ENCODE measurements at regions not wholly inside any gene's neighbourhood (a gene's known extent, or its start where the extent isn't known, plus 50 kb on each side); places are given as distances from the start of the nearest gene placed in this dataset.
"Not testable (repeated sequence)": the region's sequence is repeated elsewhere in the genome, so short reads cannot be mapped to it uniquely, and the experiment has no call there.

DNA sequence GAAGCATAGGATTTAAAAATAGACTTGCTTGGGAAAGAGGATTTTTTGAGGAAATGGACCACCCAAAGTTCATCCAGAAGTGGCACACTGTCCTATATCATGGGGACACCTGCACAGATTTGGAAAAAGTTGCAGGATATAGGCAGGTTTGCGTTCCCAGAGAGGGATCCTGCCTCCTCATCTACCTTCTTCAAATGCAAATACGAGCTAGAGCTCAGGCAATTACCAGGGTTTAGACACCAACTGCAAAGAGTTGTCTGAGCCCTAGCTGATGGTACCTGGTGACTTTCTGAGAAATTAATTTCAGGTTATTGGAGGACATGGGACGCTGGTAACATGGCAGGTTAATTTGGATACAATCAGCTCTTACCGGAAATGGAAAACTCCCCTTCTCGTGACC, 423.7 kb upstream of the MTPN start:
- DNase-seq = no peak

DNA sequence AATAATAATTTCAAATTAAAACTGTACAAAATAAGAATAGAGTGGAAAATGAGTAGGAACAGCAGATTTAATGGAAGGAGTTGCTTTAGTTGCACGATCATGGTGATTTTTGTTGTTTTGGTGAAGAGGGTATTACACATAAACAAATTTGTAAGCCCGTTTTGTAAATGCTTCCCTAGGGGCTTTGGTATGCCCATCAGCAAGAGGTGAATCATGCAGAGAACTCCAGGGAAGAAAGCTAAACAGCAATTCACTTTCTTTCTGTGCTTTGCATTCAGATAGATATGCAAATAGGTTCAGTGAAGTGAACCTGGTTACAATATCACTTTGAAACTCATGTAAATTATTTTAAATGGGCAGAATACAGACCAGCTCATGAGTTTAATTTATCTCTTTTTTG, 422.2 kb upstream of the MTPN start:
- DNase-seq = no peak

DNA sequence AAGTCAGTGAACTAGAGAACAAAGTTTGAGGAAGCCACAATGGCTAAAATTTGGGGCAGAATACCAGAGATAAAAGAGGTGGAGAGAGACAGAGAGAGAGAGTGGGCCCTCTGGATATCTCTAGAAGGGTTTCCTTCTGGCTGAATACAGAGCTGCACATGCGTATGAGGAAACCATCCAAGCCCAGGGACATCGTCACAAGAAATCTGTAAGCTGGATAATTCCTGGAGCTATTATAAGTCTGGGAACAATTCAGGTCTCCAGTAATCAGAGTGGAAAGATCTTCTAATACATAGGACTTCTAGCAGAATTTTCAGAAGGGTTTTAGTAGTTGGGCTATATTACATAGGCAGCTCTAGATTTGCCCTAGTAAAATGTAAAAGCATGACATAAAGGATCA, 415.7 kb upstream of the MTPN start:
- no peak for DNase-seq

DNA sequence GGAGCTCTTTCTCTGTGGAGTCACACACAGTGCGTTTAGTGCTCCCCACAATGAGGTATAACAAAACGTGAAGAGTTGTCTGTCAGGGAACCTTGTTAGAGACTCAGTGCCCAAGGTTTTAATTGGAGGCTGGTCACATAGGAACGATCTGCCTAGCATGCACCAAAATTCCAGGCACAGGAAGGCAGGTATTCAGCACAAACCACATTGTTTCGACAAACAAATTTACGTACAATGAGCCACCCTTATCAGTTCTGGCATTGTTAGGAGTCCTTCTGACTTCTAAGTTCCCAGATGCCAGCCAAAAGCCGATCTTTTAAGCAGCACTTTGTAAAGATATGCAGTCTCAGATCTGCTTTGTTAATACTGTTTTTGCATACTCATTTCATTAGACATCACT, 414.2 kb upstream of the MTPN start:
- no peak for DNase-seq

DNA sequence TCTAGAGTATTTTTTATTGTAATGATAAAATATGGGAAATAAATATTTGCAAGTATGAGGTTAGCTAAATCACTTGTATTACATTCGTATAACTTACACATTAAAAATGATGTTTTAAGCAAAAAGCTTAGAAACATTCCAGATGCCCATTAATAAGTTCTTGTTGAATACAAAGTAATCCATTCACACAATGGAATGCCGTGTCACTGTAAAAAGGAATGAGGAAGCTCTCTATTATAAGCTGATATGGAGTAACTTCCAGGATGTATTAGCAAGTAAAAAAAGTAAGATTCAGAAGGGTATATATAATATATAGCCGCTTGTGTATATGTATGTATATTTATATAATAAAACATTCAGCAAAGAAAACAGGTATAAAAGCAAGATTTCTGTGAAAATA, 412.8 kb upstream of the MTPN start:
- DNase-seq = no peak

DNA sequence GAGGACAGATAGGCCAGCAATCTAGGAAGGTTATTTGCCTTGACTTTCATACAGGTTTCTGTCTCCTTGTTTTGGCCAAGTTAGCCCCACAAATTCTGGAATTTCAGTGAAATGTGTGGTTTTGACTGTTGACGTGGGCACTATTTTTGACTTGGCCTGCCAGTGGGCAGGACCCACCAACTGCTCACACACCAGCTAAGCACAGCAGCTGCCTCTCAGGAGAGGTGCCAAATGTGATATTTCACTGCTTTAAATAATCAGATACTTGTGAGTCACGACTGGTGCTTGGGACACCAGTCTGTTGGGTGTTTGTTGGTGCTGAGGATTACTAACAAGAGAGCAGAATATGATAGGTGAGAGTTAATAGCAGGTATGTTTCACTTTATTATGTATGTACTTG, 409.7 kb upstream of the MTPN start:
- no peak for DNase-seq

DNA sequence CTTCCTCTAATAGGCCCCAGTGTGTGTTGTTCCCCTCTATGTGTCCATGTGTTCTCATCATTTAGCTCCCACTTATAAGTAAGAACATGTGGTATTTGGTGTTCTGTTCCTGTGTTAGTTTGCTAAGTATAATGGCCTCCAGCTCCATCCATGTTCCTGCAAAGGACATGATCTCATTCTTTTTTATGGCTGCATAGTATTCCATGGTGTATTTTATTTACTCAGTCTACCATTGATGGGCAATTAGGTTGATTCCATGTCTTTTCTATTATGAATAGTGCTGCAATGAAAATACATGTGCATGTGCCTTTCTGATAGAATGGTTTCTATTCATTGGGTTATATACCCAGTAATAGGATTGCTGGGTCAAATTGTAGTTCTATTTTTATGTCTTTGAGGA, 394.2 kb upstream of the MTPN start:
- not testable (repeated sequence) for DNase-seq

DNA sequence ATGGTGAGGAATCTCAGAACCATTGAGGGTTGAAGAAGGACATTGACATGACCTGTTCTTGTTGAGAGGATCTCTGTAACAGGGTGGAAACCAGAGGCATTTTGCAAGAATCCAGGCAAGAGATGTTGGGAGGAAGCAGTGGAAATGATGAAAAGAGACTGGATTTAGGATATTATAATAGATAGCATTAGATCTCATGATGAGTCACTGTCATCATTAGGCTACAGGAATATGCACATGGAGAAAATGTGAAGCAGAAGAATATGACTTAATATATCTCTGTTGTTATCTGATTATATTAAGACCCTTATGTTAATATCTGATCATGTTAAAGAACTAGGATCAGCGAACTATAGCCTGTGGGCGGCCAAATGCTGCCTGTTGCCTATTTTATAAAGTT, 393.0 kb upstream of the MTPN start:
- no peak for DNase-seq

DNA sequence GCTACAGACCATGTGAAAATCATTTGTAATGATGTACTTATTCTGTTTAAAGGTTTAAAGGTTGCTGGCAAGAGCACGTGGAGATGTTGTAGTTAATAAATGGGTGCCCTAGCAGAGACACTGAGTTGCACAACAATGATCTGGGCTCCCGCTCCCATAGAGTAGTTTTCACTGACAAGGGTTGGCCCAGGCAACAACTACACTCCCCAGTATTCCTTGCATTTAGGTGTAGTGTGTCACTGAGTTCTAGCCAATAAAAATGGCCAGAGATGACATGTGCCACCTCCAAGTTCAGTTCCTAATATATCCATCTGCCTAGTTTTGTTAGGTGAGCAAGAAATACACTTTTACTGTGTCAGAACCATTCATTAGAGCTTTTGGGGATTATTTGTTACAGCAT, 392.1 kb upstream of the MTPN start:
- DNase-seq = no peak

DNA sequence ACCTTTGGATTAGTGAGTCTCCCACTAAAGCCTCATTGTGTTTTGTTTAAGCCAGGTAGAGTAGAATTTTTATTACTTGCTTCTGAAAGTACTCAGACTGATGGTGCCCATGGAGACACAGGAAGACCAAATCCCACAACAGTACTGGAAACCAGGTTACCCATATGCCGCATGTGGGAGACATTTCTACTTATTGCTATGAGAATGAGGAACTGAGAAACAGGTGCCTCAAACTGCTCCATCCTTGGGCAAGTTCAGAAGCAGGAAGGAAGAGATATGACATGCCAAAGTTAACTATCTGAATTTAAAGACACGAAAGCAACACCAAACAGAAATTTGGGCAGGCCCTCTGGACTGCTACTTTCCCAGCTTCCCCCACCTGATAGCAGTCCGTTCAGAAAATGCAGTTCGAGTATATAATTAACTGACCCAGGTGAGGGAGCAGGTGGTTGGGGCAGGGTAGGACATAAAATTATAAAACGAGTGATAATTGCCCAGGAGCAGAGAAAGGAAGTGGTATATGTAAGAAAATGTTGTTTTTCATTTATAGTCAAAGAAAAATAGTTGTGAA, 382.3 kb upstream of the MTPN start:
- DNase-seq = no peak

DNA sequence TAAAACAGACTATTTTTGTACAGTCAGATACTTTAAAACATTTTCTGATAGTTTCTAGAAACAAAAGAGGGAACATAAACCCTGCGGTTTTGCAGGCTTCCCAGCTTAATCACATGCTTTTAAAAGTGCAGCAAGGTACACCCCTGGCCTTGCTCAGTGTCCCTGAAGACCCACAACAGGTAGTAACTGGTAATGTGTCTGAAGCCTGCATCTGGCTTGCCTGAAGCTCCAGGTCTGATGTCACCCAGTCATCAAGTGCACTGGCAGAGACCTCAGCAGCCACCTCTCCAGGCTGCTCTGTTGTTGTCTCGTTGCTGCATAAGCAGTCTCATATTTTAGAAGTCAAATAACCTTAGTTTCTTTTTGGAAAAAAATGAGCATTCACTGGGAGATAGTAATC, 376.1 kb upstream of the MTPN start:
- DNase-seq = no peak

DNA sequence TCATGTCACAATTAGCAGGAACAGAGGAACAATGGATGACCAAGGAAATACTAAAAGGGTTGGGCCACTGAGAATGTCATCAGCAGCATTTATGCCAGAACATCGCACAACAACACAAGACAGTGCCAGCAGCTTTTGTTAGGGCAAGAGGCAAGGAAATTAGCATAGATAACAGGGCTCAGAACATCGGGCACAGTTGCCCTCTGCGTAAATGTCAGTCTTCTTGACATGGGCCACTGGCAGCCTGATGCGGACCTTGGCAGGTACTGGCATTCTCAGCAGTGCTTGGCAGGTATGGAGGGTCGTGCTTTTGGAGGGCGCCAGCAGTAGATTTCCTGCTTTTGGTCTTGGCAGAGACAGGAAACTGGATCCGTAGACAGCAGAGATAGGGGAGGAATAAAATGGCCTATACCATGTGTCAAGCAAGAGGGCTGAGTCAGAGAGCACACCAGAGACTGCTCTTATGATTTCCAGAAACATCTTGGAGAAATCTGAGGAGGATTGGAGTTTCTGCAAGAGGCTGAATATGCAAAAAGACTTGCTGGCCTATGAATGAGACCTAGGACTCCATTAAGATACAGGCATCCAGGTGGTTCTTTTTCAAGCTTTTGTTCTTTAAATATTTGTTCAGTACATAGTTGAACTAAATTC, 371.5 kb upstream of the MTPN start:
- DNase-seq = no peak

DNA sequence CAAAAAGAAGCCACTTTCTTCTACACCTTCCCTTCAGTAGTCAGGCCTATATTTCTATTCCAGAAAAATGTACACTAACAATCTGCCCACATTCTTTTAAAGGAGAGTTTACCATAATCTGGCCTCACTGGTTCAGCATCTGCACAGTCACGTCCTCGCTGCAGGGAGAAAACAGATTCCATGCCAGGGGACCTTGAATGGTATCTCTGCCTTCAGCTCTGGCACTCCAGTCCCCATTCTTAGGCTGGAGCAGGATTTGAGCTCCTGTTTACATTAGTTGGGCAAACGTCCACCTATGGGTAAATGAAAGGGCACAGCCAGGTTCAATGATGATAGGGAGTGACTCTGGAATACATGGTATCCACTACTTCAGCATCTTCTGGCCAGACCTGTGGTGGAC, 371.0 kb upstream of the MTPN start:
- no peak for DNase-seq

DNA sequence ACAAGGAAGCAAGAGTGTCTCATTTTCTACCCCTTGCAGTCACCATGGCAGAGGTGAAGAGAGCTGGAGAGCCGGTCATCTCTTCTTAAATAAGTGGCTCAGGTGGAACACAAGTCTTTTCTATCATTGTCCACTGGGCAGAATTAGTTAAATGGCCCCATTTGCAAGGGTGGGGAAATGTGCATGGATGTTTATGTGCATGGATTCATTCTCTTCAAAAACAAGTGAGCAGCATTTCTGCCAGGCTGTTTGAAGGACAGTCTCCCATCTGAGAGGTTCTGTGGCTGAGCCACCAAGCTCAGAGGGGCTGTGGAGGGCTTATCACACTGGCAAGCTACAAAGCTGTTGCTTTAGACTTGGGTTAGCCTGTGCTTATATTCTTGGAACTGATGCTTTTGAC, 370.3 kb upstream of the MTPN start:
- DNase-seq = no peak

DNA sequence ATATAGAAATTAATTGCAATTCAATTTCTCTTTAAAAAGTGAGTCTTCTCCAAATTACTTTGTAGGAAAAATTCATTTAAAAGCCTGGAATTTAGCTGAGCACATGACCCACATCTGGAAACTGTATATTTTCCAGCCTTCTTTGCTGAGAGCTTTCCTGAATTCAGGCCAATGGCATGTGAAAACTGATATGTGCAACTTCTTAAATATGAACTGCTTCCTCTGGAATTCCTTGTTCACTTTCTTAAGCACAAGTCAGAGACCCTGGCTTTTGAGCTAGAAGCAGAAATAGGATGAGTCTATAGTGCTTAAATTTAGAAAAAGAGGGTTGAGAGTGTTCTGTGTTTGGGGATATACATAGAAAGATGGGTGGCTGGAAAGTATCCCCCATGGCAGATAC, 365.1 kb upstream of the MTPN start:
- no peak for DNase-seq

DNA sequence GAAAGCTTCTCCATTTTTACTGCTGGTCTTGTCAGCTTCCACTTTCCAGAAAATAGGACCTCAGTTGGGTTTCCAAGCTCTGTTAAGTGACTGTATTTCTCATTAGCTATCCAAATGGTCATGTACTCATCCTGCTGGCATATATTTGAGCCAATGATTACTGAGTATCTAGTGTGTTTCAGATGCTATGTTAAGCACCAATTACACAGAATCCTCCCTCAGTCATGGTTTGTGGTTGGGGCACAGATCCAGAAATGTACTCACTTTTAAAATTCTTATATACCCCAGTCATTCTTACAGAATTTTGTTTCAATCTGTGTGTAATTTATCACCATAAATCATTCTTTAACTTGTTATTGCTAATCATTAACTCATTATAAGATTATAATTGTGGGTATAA, 362.3 kb upstream of the MTPN start:
- no peak for DNase-seq

DNA sequence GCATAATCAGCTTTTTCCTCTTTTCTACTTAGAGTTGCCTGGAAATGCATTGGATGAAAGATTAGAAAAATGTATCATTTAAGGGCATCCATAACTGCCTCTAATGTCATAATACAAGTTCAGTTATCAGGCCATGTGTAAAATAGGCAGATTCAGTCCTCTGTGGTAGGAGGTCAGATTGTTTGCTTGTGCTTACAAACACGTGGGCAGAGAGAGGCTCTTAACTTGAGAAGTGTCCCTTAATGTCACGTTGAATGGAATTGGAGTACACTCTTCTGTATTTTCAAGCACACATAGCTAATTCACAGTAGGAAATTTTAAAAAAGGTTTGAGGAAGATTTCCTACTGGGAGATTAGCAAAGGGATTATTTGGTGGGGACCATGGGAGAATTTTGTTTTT, 359.8 kb upstream of the MTPN start:
- no peak for DNase-seq

DNA sequence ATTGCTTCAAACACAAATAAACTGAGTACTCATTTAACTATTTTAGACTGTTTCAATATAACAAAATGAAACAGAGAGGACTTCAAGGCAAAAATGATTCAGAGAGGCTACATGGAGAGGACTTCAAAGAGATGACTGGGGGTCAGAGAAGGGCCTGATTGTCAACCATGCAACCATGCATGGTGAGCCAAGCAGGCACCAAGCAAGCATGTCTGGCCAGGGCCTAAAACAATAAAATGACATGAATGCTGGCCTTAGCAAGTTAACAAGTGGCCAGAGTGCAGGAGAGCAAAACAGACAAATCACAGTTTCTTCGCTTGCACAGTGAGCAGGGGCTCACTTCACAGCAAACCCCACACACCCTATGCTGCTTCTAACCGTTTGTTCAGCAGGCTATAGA, 356.5 kb upstream of the MTPN start:
- no peak for DNase-seq

DNA sequence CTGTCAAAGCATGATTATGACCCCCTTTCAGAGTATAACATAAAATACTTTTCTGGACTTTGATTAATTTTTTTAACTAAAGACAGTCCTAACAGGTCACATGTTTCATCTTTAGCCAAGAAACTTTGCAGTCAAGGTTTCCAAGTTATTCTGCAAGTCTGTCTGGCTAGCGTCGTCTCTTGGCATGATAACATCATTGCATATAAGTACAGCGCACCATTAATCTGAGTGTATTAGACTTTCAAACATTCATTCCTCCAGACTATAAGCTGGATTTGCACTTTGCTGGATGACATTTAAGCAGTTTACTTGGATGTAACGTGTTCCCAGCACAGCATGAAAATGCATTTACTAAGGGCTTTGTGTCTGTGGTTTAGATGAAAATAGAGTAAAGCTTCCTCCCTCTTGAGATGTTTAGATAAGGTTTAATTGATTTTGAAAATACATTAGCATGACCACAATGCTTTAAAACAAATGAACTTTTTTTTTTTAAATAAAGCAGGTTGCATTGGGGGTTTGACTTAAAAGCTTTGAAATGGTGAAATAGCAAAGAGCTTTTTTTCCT, 349.0 kb upstream of the MTPN start:
- DNase-seq = no peak

DNA sequence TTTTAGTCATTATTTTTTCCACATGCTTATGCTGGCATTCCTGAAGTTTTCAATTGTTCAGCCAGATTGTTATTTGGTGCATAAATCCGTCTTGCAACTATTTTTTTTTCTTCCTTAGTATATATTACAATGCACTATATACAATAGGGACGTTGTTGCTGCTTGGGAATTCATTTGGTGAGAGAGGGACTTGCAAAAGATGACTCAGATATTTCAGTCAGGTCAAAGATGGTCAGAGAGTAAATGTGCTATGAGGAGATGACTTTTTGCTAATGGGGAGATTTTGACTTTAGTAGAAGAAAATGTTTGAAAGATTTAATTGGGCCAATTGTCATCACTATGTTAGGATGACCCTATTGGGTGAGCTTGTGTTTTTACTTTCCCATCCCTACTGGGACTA, 348.4 kb upstream of the MTPN start:
- DNase-seq = no peak

DNA sequence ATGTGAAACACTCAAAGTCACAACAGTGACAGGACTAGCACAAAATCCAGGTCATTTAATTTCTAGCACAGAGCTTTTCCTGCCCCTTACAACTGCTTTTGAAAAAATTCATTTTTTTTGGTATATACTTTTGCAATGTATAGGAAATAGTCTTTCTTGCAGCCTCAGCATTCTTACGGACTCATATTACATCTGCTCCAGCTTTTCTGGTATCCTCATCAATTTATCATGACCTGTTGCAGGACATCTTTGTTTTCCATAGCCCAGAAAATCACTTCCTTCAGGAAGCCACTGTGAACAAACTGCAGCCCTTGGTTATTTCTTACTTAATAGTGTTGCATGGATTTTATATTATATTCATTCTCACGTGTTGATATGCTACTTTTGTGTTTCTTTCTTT, 347.9 kb upstream of the MTPN start:
- no peak for DNase-seq

DNA sequence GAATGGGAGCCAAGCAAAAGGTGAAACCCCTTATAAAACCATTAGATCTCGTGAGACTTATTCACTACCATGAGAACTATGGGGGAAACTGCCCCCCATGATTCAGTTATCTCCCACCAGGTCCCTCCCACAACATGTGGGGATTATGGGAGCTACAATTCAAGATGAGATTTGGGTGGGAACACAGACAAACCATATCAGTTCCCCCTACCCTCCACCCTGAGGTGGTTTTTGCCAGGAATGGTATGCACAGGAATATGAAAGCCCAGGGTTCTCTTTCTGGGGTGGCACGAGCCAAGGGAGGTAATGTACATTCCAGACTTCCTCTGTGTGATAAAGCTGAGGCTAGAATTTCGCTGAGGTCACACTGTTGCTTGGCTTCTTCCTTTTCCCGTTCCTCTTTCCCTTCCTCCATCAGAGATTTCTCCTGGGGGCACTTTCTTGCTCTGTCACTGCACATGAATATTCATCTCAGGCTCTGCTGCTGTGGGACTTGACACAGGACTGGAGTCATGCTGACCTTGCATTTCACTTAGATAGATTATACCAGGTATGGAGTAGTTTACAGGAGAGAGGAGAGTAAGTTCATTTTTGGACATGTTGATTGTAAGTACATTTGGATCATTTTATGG, 347.0 kb upstream of the MTPN start:
- DNase-seq = no peak

DNA sequence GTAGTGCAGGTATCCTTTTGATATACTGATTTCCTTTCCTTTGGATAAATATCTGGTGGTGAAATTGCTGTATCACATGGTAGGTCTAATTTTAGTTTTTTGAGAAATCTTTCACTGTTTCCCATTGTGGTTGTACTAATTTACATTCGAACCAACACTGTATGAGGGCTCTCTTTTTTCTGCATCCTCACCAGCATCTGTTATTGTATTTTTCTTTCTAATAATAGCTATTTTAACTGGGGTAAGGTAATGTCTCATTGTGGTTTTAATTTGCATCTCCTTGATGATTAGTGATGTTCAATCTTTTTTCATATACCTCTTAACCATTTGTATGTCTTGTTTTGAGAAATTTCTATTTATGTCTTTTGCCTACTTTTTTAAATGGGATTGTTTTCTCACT, 335.4 kb upstream of the MTPN start:
- DNase-seq = no peak

DNA sequence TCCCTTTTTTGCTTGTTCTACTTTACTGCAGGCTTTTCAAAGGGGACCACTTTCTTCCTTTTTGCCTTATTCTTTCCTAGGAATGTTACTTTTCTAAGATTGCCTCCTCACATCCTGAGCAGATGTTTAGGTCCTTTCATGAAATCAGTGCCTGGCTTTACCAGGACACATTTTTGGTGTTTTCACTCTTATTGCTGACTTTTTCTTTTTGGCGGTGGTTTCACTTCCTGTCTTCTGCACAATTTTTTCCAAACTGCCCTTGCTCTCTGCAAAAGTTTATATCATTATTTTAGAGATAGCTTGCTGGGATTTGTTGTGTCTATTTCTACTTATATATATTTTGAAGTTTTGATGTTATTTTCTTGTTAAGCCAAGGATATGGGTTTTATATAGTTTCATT, 332.2 kb upstream of the MTPN start:
- no peak for DNase-seq

DNA sequence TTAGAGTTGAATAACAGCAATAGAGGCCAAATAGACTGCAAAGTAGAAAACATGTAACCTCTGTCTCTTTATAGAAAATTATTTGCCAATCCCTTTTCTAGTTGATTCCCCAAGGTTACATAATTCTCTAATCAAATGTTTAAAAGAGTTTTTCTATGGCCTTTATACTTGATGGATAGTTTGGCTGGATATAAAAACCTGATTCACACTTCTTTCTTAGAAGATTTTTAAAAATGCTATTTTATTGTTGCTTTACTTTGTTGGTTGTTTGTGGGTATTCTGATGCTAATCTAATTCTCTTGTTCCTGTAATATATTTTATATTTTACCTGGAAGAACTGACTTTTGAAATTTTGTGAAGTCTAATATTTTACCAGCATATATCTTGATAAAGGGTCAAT, 331.1 kb upstream of the MTPN start:
- no peak for DNase-seq
